ENCODE measurements at regions not wholly inside any gene's neighbourhood (a gene's known extent, or its start where the extent isn't known, plus 50 kb on each side); places are given as distances from the start of the nearest gene placed in this dataset.

DNA sequence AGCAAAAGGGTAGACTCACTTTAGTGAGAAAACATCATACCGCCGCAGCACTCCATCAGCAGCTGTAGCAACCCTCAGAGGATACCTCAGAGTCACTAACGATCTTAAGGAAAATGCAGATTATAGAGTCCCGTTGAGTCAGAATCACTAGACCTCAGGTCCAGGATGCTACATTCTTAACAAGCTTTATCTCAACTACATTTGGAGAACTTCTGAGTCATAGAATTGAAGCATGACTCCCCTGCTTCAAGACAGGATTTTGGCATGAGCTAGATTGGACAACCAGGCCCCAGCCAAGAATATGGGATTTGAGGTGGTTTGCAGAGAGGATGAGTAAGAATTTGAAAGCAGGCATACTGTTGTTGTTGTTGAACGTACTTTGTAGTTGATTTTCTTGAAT, 118.9 kb upstream of the UBL3 start:
- Mint-ChIP-seq H3K4me3 (ENCODE audit: low read depth) (no peak overlapping the region), H3K36me3 (ENCODE audit: insufficient read depth) (no peaks in the 10 kb centered on the region), H3K27me3 (no peaks in the 10 kb centered on the region), H3K4me1 (ENCODE audit: low read depth) (no peaks in the 10 kb centered on the region), H3K9me3 (ENCODE audit: low read depth) (peaks cover 15% of the 10 kb centered on the region), H3K27ac (no peak overlapping the region)
- no peak for TF ChIP-seq CTCF (IDR thresholded peaks at IDR 0.05; ENCODE audit: unreplicated experiment)
- no peak for DNase-seq (ENCODE audit: low spot score, unreplicated experiment)

GRCh38 chr13:29964181-29964845, 113.9 kb upstream of the UBL3 start:
- Mint-ChIP-seq H3K36me3 (ENCODE audit: insufficient read depth) (no peaks in the 10 kb centered on the region), H3K9me3 (ENCODE audit: low read depth) (peaks cover 9% of the 10 kb centered on the region), H3K4me1 (ENCODE audit: low read depth) (no peaks in the 10 kb centered on the region), H3K4me3 (ENCODE audit: low read depth) (no peak overlapping the region), H3K27me3 (no peaks in the 10 kb centered on the region), H3K27ac (no peak overlapping the region)
- DNase-seq (ENCODE audit: low spot score, unreplicated experiment), result no peak
- no peak for TF ChIP-seq CTCF (IDR thresholded peaks at IDR 0.05; ENCODE audit: unreplicated experiment)

- no peak for TF ChIP-seq CTCF (IDR thresholded peaks at IDR 0.05; ENCODE audit: unreplicated experiment)
- DNase-seq (ENCODE audit: low spot score, unreplicated experiment), result no peak
- H3K36me3 Mint-ChIP-seq (ENCODE audit: insufficient read depth), result no peaks in the 10 kb centered on the region
- H3K9me3 Mint-ChIP-seq (ENCODE audit: low read depth), result peaks cover 9% of the 10 kb centered on the region
- H3K27me3 Mint-ChIP-seq, result no peaks in the 10 kb centered on the region
- H3K4me3 Mint-ChIP-seq (ENCODE audit: low read depth), result no peak overlapping the region
- H3K27ac Mint-ChIP-seq, result no peak overlapping the region
- H3K4me1 Mint-ChIP-seq (ENCODE audit: low read depth), result no peaks in the 10 kb centered on the region
Observed at GRCh38 chr13:29963089-29963488, 112.7 kb upstream of the UBL3 start.

DNA sequence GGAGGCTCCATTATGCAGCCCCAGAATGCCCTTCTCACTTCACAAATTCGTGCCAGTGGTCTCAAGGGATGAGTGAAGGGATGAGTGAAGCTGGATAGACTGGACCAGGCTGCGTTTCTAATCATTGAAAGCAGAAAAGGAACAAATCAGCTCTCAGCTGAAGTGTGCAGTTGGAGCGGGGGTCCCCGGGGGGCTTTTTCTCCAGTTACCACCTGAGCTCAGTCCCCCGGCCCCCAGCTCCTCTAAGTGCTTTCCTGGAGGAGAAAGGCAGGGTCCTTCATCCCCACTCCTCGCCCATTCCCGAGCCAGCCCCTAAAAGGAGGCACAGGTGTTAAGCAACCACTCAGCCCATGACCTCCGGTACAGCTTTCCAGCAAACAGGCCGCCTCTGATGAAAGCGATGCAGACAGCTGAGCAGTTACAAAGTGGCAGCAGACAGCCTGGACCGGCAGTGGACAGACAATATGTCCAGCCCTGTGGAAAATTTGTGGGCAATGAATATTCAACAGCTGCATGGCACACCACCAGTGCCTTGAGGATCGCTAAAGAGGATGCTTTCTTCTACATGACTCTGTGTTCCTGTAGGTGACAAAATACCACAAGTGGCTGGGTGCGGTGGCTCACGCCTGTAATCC, 110.7 kb upstream of the UBL3 start:
- Mint-ChIP-seq H3K36me3 (ENCODE audit: insufficient read depth) (no peaks in the 10 kb centered on the region), H3K4me1 (ENCODE audit: low read depth) (peaks cover 3% of the 10 kb centered on the region), H3K27me3 (peaks cover 7% of the 10 kb centered on the region), H3K27ac (no peak overlapping the region), H3K4me3 (ENCODE audit: low read depth) (no peak overlapping the region), H3K9me3 (ENCODE audit: low read depth) (no peaks in the 10 kb centered on the region)
- no peak for DNase-seq (ENCODE audit: low spot score, unreplicated experiment)
- TF ChIP-seq CTCF (IDR thresholded peaks at IDR 0.05; ENCODE audit: unreplicated experiment), result no peak

DNA sequence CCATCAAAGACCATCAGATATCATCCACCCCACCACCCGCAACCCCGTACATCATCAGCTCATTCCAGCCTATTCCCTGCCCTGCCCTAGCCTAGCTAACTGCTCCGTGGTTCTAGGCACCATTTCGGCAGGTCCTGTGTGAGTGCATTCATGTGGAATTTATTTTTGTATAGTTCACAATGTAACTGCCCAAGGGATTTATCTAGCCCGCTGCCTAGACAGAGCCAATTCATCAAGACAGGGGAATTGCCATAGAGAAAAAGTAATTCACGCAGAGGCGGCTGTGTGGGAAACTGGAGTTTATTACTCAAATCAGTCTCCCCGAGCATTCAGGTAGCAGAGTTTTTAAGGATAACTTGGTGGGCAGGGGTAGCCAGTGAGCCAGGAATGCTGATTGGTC, 109.2 kb upstream of the UBL3 start:
- no peak for DNase-seq (ENCODE audit: low spot score, unreplicated experiment)
- peaks cover 7% of the 10 kb centered on the region for H3K27me3 Mint-ChIP-seq
- H3K9me3 Mint-ChIP-seq (ENCODE audit: low read depth), result no peaks in the 10 kb centered on the region
- no peak overlapping the region for H3K27ac Mint-ChIP-seq
- H3K4me3 Mint-ChIP-seq (ENCODE audit: low read depth), result no peak overlapping the region
- H3K36me3 Mint-ChIP-seq (ENCODE audit: insufficient read depth), result no peaks in the 10 kb centered on the region
- peaks cover 3% of the 10 kb centered on the region for H3K4me1 Mint-ChIP-seq (ENCODE audit: low read depth)
- TF ChIP-seq CTCF (IDR thresholded peaks at IDR 0.05; ENCODE audit: unreplicated experiment), result no peak
